Hepatocyte (in vitro differentiated cells): ENCODE measurements at regions not wholly inside any gene's neighbourhood (a gene's known extent, or its start where the extent isn't known, plus 50 kb on each side); places are given as distances from the start of the nearest gene placed in this dataset.
"Not testable (repeated sequence)": the region's sequence is repeated elsewhere in the genome, so short reads cannot be mapped to it uniquely, and the experiment has no call there.

Source experiments
- EZH2 ChIP-seq: fragments of 200-600 bp; sonication (generic); IDR thresholded peaks from 2 replicates; pipeline ENCODE4 v1.6.1; 2016; ENCODE audit warnings: antibody characterized with exemption, mild to moderate bottlenecking, borderline replicate concordance
- EZH2phosphoT487 ChIP-seq: fragments of 200-600 bp; sonication (generic); IDR thresholded peaks from one replicate; pipeline ENCODE4 v1.6.1; 2018; ENCODE audit warnings: antibody characterized with exemption, mild to moderate bottlenecking, low read depth, moderate library complexity; ENCODE audit not compliant: unreplicated experiment, severe bottlenecking
- TF ChIP-seq, protein P1 (sequence below): fragments of 200-600 bp; sonication (generic); IDR thresholded peaks from 2 replicates; pipeline ENCODE4 v1.5.1; 2016; ENCODE audit warnings: antibody characterized with exemption, mild to moderate bottlenecking; ENCODE audit not compliant: poor library complexity

DNA sequence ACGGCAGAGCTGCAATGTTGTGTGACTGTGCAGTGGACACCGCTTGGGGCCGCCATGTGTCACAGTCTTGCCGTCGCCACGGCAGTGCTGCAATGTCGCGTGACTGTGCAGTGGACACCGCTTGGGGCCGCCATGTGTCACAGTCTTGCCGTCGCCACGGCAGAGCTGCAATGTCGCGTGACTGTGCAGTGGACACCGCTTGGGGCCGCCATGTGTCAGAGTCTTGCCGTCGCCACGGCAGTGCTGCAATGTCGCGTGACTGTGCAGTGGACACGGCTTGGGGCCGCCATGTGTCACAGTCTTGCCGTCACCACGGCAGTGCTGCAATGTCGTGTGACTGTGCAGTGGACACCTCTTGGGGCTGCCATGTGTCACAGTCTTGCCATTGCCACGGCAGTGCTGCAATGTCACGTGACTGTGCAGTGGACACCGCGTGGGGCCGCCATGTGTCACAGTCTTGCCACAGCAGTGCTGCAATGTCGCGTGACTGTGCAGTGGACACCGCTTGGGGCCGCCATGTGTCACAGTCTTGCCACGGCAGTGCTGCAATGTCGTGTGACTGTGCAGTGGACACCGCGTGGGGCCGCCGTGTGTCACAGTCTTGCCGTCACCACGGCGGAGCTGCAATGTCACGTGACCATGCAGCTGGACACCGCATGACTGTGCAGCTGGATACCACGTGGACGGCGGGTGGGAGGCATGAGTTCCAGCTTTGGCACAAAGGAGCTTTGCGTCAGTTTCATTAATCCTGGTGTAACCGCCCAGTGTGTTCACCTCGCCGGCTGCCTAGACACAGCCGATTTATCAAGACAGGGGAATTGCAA, 182.1 kb upstream of the FOXD4L5 start:
- TF ChIP-seq, protein P1, sequence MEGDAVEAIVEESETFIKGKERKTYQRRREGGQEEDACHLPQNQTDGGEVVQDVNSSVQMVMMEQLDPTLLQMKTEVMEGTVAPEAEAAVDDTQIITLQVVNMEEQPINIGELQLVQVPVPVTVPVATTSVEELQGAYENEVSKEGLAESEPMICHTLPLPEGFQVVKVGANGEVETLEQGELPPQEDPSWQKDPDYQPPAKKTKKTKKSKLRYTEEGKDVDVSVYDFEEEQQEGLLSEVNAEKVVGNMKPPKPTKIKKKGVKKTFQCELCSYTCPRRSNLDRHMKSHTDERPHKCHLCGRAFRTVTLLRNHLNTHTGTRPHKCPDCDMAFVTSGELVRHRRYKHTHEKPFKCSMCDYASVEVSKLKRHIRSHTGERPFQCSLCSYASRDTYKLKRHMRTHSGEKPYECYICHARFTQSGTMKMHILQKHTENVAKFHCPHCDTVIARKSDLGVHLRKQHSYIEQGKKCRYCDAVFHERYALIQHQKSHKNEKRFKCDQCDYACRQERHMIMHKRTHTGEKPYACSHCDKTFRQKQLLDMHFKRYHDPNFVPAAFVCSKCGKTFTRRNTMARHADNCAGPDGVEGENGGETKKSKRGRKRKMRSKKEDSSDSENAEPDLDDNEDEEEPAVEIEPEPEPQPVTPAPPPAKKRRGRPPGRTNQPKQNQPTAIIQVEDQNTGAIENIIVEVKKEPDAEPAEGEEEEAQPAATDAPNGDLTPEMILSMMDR, result not testable (repeated sequence)
- TF ChIP-seq EZH2, EZH2phosphoT487: not testable (repeated sequence)
